ENCODE measurements at regions not wholly inside any gene's neighbourhood (a gene's known extent, or its start where the extent isn't known, plus 50 kb on each side); places are given as distances from the start of the nearest gene placed in this dataset.
"Not testable (repeated sequence)": the region's sequence is repeated elsewhere in the genome, so short reads cannot be mapped to it uniquely, and the experiment has no call there.

GRCh38 chr2:16389611-16390010 is 276.0 kb downstream of the CYRIA start:
- DNase-seq = no peak

DNA sequence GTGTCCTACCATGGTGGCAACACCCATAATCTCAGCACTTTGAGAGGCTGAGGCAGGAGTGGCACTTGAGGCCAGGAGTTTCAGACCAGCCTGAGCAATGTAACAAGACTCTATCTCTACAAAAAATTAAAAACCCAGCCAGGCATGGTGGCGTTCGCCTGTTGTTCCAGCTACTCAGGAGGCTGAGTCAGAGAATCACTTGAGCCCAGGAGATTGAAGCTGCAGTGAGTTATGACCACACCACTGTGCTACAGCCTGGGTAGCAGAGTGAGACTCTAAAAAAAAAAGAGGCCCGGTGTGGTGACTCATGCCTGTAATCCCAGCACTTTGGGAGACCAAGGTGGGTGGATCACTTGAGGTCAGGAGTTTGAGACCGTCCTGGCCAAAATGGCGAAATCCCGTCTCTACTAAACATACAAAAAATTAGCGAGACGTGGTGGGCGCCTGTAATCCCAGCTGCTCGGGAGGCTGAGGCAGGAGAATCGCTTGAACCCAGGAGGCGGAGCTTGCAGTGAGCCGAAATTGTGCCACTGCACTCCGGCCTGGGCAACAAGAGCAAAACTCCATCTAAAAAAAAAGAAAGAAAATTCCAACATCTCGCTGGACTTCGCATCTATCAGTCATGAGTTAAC is 277.3 kb downstream of the CYRIA start:
- not testable (repeated sequence) for DNase-seq

- no peak for DNase-seq
These were observed 278.1 kb downstream of the CYRIA start for GRCh38 chr2:16387461-16387984.

GRCh38 chr2:16386431-16386830 is 279.2 kb downstream of the CYRIA start:
- DNase-seq = no peak

DNA sequence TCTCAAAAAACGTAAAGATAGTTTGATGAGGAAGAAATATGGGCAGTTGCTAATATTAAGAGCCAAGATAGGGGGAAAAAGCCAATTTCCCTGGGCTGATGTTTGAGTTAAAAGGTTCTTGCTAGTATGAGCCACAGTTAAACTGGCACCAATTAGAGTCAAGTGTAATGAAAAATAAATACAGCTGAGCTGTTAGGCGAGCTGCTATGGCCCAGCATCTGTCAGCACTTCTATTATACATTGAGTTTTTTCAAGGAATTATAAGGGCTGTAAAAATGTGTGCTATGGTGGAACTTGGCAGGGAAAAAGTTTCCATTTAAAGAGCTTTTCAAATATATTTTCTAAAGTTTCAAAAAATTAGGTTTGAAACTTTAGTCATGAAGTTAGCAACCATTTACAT is 279.6 kb downstream of the CYRIA start:
- no peak for DNase-seq

- no peak for DNase-seq
These were observed 280.3 kb downstream of the CYRIA start for GRCh38 chr2:16385341-16385740.

DNA sequence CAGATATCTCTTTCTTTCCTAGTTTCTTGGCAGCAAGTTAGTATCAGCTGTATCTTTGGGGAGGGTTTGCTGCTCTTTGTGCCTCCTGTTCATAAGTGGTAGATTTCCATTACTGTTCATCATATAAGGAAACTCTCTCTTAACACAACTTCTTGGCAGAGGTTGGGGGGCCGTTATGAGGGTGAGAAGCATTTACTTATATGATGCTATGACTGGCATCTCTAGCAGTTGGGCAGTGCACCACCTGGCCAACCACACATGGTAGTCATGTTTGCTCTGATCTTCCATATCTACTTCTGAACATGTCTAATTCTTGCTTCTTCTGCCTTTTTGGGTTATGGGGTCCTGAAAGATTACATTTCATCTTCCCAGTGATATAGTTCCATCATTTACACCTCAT is 282.2 kb downstream of the CYRIA start:
- DNase-seq = no peak

DNA sequence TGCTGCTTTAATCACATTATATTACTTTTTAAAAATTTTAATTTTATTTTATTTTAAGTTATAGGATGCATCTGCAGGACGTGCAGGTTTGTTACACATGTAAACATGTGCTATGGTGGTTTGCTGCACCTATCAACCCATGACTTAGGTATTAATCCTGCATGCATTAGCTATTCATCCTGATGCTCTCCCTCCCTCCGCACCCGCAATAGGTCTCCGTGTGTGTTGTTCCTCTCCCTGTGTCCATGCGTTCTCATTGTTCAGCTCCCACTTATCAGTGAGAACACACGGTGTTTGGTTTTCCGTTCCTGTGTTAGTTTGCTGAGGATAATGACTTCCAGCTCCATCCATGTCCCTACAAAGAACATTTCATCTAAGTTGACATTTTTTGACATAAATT is 283.2 kb downstream of the CYRIA start:
- no peak for DNase-seq

- no peak for DNase-seq
These were observed 284.1 kb downstream of the CYRIA start for GRCh38 chr2:16381511-16381910.

DNA sequence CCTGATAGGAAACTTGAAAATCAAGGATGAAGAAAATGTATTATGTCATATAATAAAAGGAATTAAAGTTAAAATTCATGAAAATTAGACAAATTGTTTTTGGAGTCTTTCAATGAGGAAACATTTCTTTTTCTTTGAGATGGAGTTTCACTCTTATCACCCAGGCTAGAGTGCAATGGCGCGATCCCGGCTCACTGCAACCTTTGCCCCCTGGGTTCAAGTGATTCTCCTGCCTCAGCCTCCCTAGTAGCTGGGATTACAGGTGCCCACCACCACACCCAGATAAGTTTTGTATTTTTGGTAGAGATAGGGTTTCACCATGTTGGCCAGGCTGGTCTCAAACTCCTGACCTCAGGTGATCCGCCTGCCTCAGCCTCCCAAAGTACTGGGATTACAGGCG is 285.7 kb downstream of the CYRIA start:
- not testable (repeated sequence) for DNase-seq

DNA sequence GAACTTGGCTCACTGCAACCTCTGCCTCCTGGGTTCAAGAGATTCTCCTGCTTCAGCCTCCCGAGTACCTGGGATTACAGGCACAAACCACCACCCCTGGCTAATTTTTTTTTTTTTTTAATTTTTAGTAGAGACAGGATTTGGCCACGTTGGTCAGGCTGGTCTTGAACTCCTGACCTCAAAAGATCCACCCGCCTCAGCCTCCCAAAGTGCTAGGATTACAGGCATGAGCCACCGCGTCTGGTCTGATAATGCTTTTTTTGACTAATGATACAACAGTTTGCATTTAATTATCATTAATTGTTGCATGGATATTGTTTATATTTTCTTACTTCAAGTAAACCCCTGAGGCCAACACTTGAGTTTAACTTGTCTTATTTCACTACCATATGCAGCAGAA is 286.6 kb downstream of the CYRIA start:
- not testable (repeated sequence) for DNase-seq

GRCh38 chr2:16378031-16378430 is 287.6 kb downstream of the CYRIA start:
- no peak for DNase-seq

- no peak for DNase-seq
These were observed 289.7 kb downstream of the CYRIA start for GRCh38 chr2:16375981-16376380.

DNA sequence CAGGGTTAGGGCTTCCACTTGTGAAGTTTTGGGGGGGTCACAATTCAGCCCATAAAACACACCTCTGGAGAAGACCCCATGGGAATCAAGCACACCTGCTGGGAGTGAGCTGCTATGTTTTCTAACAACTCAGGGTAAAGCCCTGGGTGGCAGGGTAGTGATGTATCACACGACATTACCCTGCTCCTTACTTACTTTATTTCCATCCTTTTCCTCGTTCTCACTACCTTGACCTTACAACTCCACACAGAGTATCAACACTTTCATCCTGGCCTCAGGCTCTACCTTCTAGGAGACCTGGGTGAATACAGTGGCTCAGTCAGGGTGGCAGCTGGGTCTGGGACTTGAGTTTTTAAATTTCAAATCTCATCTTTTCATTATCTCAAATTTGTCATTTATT is 290.3 kb downstream of the CYRIA start:
- no peak for DNase-seq

GRCh38 chr2:16374671-16375070 is 291.0 kb downstream of the CYRIA start:
- DNase-seq = no peak

GRCh38 chr2:16373341-16373740 is 292.3 kb downstream of the CYRIA start:
- DNase-seq = no peak

GRCh38 chr2:16371751-16372150 is 293.9 kb downstream of the CYRIA start:
- no peak for DNase-seq

GRCh38 chr2:16368951-16369350 is 296.7 kb downstream of the CYRIA start:
- no peak for DNase-seq

GRCh38 chr2:16368328-16368727 is 297.3 kb downstream of the CYRIA start:
- DNase-seq = no peak

DNA sequence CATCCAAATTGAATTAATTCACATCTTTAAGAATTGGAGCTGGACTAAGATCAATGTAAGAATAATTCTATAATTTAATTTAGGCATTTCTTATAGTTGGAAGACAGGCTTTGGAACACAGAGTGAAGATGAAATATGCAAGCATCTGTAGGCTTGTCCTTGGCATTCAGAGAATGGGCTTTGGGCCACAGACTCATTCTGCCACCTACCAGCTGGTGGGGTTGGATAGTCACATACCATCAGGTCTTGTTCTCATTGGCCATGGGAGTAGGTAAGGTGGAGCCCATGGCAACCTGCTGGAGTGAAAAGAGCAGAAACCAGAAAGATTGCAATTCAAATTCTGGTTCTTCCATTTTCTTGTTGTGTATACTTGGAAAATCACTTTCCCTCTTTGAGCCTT is 300.3 kb downstream of the CYRIA start:
- no peak for DNase-seq

GRCh38 chr2:16363581-16363980 is 302.1 kb downstream of the CYRIA start:
- no peak for DNase-seq

- DNase-seq = no peak
These were observed 303.0 kb downstream of the CYRIA start for GRCh38 chr2:16362611-16363010.

DNA sequence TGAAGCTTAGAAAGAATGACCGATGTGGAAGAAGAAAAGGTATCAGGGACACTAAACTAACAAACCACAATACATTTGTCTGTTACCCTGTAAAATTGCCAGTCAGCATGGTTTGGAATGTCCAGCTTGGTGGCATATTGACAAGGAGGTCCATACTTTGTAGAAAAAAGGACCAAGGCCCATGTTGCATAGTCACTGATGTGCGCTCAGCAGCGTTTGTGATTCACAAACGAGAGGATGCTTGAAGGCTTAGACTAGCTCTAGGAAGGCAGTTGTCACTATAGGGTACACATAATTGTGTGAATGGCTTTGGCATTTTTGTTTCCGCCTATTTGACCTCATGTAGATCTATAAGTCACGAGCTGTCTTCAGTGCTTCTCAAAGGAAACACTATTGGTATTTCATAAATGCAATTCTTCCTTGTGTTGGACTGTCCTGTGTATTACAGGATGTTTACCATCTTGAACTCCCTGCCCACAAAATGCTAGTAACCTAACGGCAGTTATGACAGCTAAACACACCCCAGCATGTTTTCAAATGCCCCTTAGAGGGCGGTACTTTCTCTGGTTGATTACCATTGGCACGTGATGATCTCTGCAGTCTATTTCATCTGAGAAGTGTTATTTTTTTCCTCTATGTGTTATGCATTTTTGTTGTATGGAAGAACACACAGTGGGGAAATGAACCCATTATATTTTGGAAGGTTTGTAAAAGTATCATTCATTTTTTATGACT is 304.2 kb downstream of the CYRIA start:
- DNase-seq = no peak

GRCh38 chr2:16359961-16360360 is 305.7 kb downstream of the CYRIA start:
- no peak for DNase-seq

GRCh38 chr2:16357188-16357587 is 308.4 kb downstream of the CYRIA start:
- no peak for DNase-seq
